ENCODE measurements at regions not wholly inside any gene's neighbourhood (a gene's known extent, or its start where the extent isn't known, plus 50 kb on each side); places are given as distances from the start of the nearest gene placed in this dataset.

- TF ChIP-seq EGR1 (IDR thresholded peaks at IDR 0.05) (no peak), NFIC (IDR thresholded peaks at IDR 0.05) (0 out of 2 replicates have a peak, but pooled peaks have one; percentile 43)
Observed at GRCh38 chr10:21194510-21194993, 297.4 kb upstream of the NEBL start.

GRCh38 chr10:21193196-21193595 is 296.1 kb upstream of the NEBL start:
- TF ChIP-seq NFIC (IDR thresholded peaks at IDR 0.05) = no peak
- TF ChIP-seq EP300 (IDR thresholded peaks at IDR 0.05; ENCODE audit: borderline replicate concordance) = no peak
- TF ChIP-seq MAX (IDR thresholded peaks at IDR 0.05) = no peak
- no peak for TF ChIP-seq TEAD4 (IDR thresholded peaks at IDR 0.05)
- TF ChIP-seq EGR1 (IDR thresholded peaks at IDR 0.05) = no peak
- no peak for TF ChIP-seq USF1 (IDR thresholded peaks at IDR 0.05)
- no peak for TF ChIP-seq TCF12 (IDR thresholded peaks at IDR 0.05; ENCODE audit: low read depth)
- TF ChIP-seq REST (IDR thresholded peaks at IDR 0.05; ENCODE audit: low read depth) = no peak
- TF ChIP-seq ZBTB7A (IDR thresholded peaks at IDR 0.05; ENCODE audit: low read depth) = no peak

GRCh38 chr10:21191512-21191911 is 294.4 kb upstream of the NEBL start:
- TF ChIP-seq YY1 (IDR thresholded peaks at IDR 0.05; ENCODE audit: low read depth) (no peak), CEBPB (IDR thresholded peaks at IDR 0.05) (no peak), TCF12 (IDR thresholded peaks at IDR 0.05; ENCODE audit: low read depth) (no peak), NFIC (IDR thresholded peaks at IDR 0.05) (no peak), RAD21 (IDR thresholded peaks at IDR 0.05; ENCODE audit: low read depth) (no peak), TEAD4 (IDR thresholded peaks at IDR 0.05) (no peak), EP300 (IDR thresholded peaks at IDR 0.05; ENCODE audit: borderline replicate concordance) (no peak), MAX (IDR thresholded peaks at IDR 0.05) (no peak), CREB1 (IDR thresholded peaks at IDR 0.05; ENCODE audit: low read depth) (no peak), ZBTB7A (IDR thresholded peaks at IDR 0.05; ENCODE audit: low read depth) (no peak), TAF1 (IDR thresholded peaks at IDR 0.05; ENCODE audit: low read depth) (no peak), FOXM1 (IDR thresholded peaks at IDR 0.05; ENCODE audit: borderline replicate concordance, low read depth) (no peak), EGR1 (IDR thresholded peaks at IDR 0.05) (no peak), USF1 (IDR thresholded peaks at IDR 0.05) (no peak), REST (IDR thresholded peaks at IDR 0.05; ENCODE audit: low read depth) (no peak)

GRCh38 chr10:21184984-21185383 is 287.9 kb upstream of the NEBL start:
- TF ChIP-seq FOXM1 (IDR thresholded peaks at IDR 0.05; ENCODE audit: borderline replicate concordance, low read depth) (no peak), EP300 (IDR thresholded peaks at IDR 0.05; ENCODE audit: borderline replicate concordance) (no peak), MAX (IDR thresholded peaks at IDR 0.05) (no peak), REST (IDR thresholded peaks at IDR 0.05; ENCODE audit: low read depth) (no peak), RAD21 (IDR thresholded peaks at IDR 0.05; ENCODE audit: low read depth) (no peak), EGR1 (IDR thresholded peaks at IDR 0.05) (no peak), ZBTB7A (IDR thresholded peaks at IDR 0.05; ENCODE audit: low read depth) (no peak), YY1 (IDR thresholded peaks at IDR 0.05; ENCODE audit: low read depth) (no peak), TCF12 (IDR thresholded peaks at IDR 0.05; ENCODE audit: low read depth) (no peak), TAF1 (IDR thresholded peaks at IDR 0.05; ENCODE audit: low read depth) (no peak), NFIC (IDR thresholded peaks at IDR 0.05) (no peak), CEBPB (IDR thresholded peaks at IDR 0.05) (no peak), USF1 (IDR thresholded peaks at IDR 0.05) (no peak), CREB1 (IDR thresholded peaks at IDR 0.05; ENCODE audit: low read depth) (no peak), TEAD4 (IDR thresholded peaks at IDR 0.05) (no peak)

Data from Ishikawa (cell line).